PC-3 (cell line): ENCODE measurements at regions not wholly inside any gene's neighbourhood (a gene's known extent, or its start where the extent isn't known, plus 50 kb on each side); places are given as distances from the start of the nearest gene placed in this dataset.
"Not testable (repeated sequence)": the region's sequence is repeated elsewhere in the genome, so short reads cannot be mapped to it uniquely, and the experiment has no call there.

Experiments
- ATAC-seq: fragments of 200-7000 bp; cut with Tn5 transposase; 2 replicates; pipeline ENCODE4 v1.9.1; 2020; ENCODE audit warnings: mild to moderate bottlenecking, moderate library complexity
- BruUV-seq: library from RNA; stranded (reverse); fragments of 400-500 nt; replicated peaks from 2 replicates; lab custom pipeline; 2021; lab: Mats Ljungman, UMichigan
- CTCF ChIA-PET: fragments of 300-600 bp; sonication (Branson Sonifier 250); formaldehyde crosslinking; loops from one replicate; lab custom pipeline; 2022; ENCODE audit warnings: antibody characterized with exemption; lab: Charles Lee
- POLR2A ChIA-PET: fragments of 300-600 bp; sonication (Branson Sonifier 250); formaldehyde crosslinking; loops from one replicate; lab custom pipeline; 2022; ENCODE audit warnings: antibody characterized with exemption; ENCODE audit not compliant: unreplicated experiment; lab: Charles Lee
- DNase-seq: peaks from one replicate; pipeline ENCODE4 v3.0.0-alpha.2; 2015
- H2AFZ ChIP-seq: fragments of 300-600 bp; sonication (generic); 2 replicates; pipeline ENCODE4 v1.6.0; 2016; ENCODE audit warnings: antibody characterized with exemption, low read length
- H3F3A ChIP-seq: fragments of 300-600 bp; sonication (generic); one replicate; pipeline ENCODE4 v1.6.0; 2017; ENCODE audit warnings: antibody characterized with exemption, low read length, control low read depth, mild to moderate bottlenecking; ENCODE audit not compliant: unreplicated experiment
- H3K27ac ChIP-seq: fragments of 300-600 bp; sonication (generic); 2 replicates; pipeline ENCODE4 v1.5.1; 2016; ENCODE audit warnings: mild to moderate bottlenecking, low read length
- H3K27me3 ChIP-seq: fragments of 300-600 bp; sonication (generic); 2 replicates; pipeline ENCODE4 v1.6.1; 2016; ENCODE audit warnings: low read length, mixed read lengths
- H3K36me3 ChIP-seq: fragments of 300-600 bp; sonication (generic); 2 replicates; pipeline ENCODE4 v1.6.1; 2016; ENCODE audit warnings: low read depth, mixed run types, low read length, mixed read lengths
- H3K4me1 ChIP-seq: fragments of 300-600 bp; sonication (generic); 2 replicates; pipeline ENCODE4 v1.5.1; 2016; ENCODE audit warnings: low read length; ENCODE audit not compliant: insufficient read depth
- H3K4me2 ChIP-seq: fragments of 300-600 bp; sonication (generic); 2 replicates; pipeline ENCODE4 v1.6.0; 2016; ENCODE audit warnings: low read length
- H3K4me3 ChIP-seq: fragments of 300-600 bp; sonication (generic); 2 replicates; pipeline ENCODE4 v1.5.1; 2016; ENCODE audit warnings: mild to moderate bottlenecking, low read length, mixed read lengths
- H3K79me2 ChIP-seq: fragments of 300-600 bp; sonication (generic); 2 replicates; pipeline ENCODE4 v1.6.1; 2017; ENCODE audit warnings: low read length, mixed read lengths
- H3K9ac ChIP-seq: fragments of 300-600 bp; sonication (generic); 2 replicates; pipeline ENCODE4 v1.6.0; 2016; ENCODE audit warnings: mild to moderate bottlenecking, low read length
- H3K9me2 ChIP-seq: fragments of 300-600 bp; sonication (generic); replicated peaks from 2 replicates; pipeline ENCODE4 v1.6.1; 2016; ENCODE audit warnings: mixed run types, low read length, mixed read lengths
- H3K9me3 ChIP-seq: fragments of 300-600 bp; sonication (generic); 2 replicates; pipeline ENCODE4 v1.6.1; 2016; ENCODE audit warnings: low read length, mixed read lengths
- H4K20me1 ChIP-seq: fragments of 300-600 bp; sonication (generic); 2 replicates; pipeline ENCODE4 v1.6.1; 2016; ENCODE audit warnings: low read length, mixed read lengths
- CTCF ChIP-seq: fragments of 300-600 bp; sonication (generic); conservative IDR thresholded peaks from 2 replicates; pipeline ENCODE4 v1.5.1; 2017; ENCODE audit warnings: antibody characterized with exemption, low read depth, mild to moderate bottlenecking, low read length
- EZH2 ChIP-seq: fragments of 300-600 bp; sonication (generic); IDR thresholded peaks from one replicate; pipeline ENCODE4 v1.6.1; 2017; ENCODE audit warnings: antibody characterized with exemption, mild to moderate bottlenecking, low read length; ENCODE audit not compliant: unreplicated experiment
- EZH2phosphoT487 ChIP-seq: fragments of 300-600 bp; sonication (generic); IDR thresholded peaks from 2 replicates; pipeline ENCODE4 v1.6.1; 2018; ENCODE audit warnings: mild to moderate bottlenecking, antibody characterized with exemption, low read length, borderline replicate concordance
- intact Hi-C: fragments of 100-400 bp; cut with micrococcal nuclease; formaldehyde crosslinking; loops from 2 replicates; pipeline ENCODE4 v1.9.0; 2023

GRCh38 chr22:22193923-22194322, 50.7 kb upstream of the VPREB1 start:
- H3K27me3 ChIP-seq: peaks cover 8% of the 10 kb centered on the region
- no peaks in the 10 kb centered on the region for H3K4me1 ChIP-seq
- H3K9me3 ChIP-seq: no peaks in the 10 kb centered on the region
- no peaks in the 10 kb centered on the region for H3K79me2 ChIP-seq
- POLR2A ChIA-PET: no interaction called here
- no peak overlapping the region for H3K27ac ChIP-seq
- no peak overlapping the region for H2AFZ ChIP-seq
- DNase-seq (no peak), ATAC-seq (no peak)
- H3K4me3 ChIP-seq: no peak overlapping the region
- no peak for TF ChIP-seq CTCF
- no peak for TF ChIP-seq EZH2
- no peak for TF ChIP-seq EZH2phosphoT487
- no peak overlapping the region for H3K9ac ChIP-seq
- H3K4me2 ChIP-seq: no peak overlapping the region
- no TSS peak for BruUV-seq
- no peaks in the 10 kb centered on the region for H4K20me1 ChIP-seq
- CTCF ChIA-PET: no interaction called here
- no peaks in the 10 kb centered on the region for H3K9me2 ChIP-seq
- H3K36me3 ChIP-seq: no peaks in the 10 kb centered on the region; the same call in 1 of the 2 replicates
- intact Hi-C loops: no loop called here
- H3F3A ChIP-seq: no peaks in the 10 kb centered on the region

GRCh38 chr22:22193462-22193861, 51.1 kb upstream of the VPREB1 start:
- POLR2A ChIA-PET, H3F3A ChIP-seq, H3K27ac ChIP-seq, intact Hi-C loops, H3K9ac ChIP-seq, H4K20me1 ChIP-seq, CTCF ChIA-PET, H3K4me3 ChIP-seq, ATAC-seq, H2AFZ ChIP-seq, H3K4me2 ChIP-seq, BruUV-seq, H3K9me2 ChIP-seq, H3K79me2 ChIP-seq, H3K36me3 ChIP-seq, DNase-seq, H3K27me3 ChIP-seq, H3K9me3 ChIP-seq, H3K4me1 ChIP-seq: not testable (repeated sequence)

GRCh38 chr22:22193006-22193405, 51.6 kb upstream of the VPREB1 start:
- not testable (repeated sequence) for BruUV-seq, H3K4me3 ChIP-seq, H3K9me3 ChIP-seq

GRCh38 chr22:22189796-22190195, 54.8 kb upstream of the VPREB1 start:
- H2AFZ ChIP-seq, H4K20me1 ChIP-seq, CTCF ChIA-PET, intact Hi-C loops, H3K79me2 ChIP-seq, H3K4me2 ChIP-seq, H3K27ac ChIP-seq, POLR2A ChIA-PET, DNase-seq, H3K4me1 ChIP-seq, H3K9me2 ChIP-seq, ATAC-seq, H3K9ac ChIP-seq, H3K9me3 ChIP-seq, H3K4me3 ChIP-seq, BruUV-seq, H3F3A ChIP-seq, H3K36me3 ChIP-seq: not testable (repeated sequence)
- peaks cover 24% of the 10 kb centered on the region for H3K27me3 ChIP-seq

More at GRCh38 chr22:22193006-22193405, 51.6 kb upstream of the VPREB1 start:
- H3K36me3 ChIP-seq, H3K79me2 ChIP-seq, POLR2A ChIA-PET, ATAC-seq, intact Hi-C loops, DNase-seq, H4K20me1 ChIP-seq, H3K27ac ChIP-seq, H3K9me2 ChIP-seq, H3K4me1 ChIP-seq, CTCF ChIA-PET, H3K27me3 ChIP-seq, H2AFZ ChIP-seq, H3K4me2 ChIP-seq, H3F3A ChIP-seq, H3K9ac ChIP-seq: not testable (repeated sequence)

GRCh38 chr22:22187863-22188262, 56.7 kb upstream of the VPREB1 start:
- H3K9me2 ChIP-seq, H3K36me3 ChIP-seq, H3K4me3 ChIP-seq, ATAC-seq, H2AFZ ChIP-seq, H3K79me2 ChIP-seq, H4K20me1 ChIP-seq, H3F3A ChIP-seq, H3K4me2 ChIP-seq, POLR2A ChIA-PET, H3K9ac ChIP-seq, H3K27ac ChIP-seq, DNase-seq, BruUV-seq, intact Hi-C loops, H3K4me1 ChIP-seq, CTCF ChIA-PET, H3K9me3 ChIP-seq: not testable (repeated sequence)
- peaks cover 40% of the 10 kb centered on the region for H3K27me3 ChIP-seq
